GM18498 (cell line): ENCODE measurements at regions not wholly inside any gene's neighbourhood (a gene's known extent, or its start where the extent isn't known, plus 50 kb on each side); places are given as distances from the start of the nearest gene placed in this dataset.

ENCODE experiments used
- ATAC-seq: cut with Tn5 transposase; IDR thresholded peaks from one replicate; pipeline ENCODE4 v1.9.1; 2021; ENCODE audit warnings: mild to moderate bottlenecking, moderate library complexity; ENCODE audit not compliant: unreplicated experiment

DNA sequence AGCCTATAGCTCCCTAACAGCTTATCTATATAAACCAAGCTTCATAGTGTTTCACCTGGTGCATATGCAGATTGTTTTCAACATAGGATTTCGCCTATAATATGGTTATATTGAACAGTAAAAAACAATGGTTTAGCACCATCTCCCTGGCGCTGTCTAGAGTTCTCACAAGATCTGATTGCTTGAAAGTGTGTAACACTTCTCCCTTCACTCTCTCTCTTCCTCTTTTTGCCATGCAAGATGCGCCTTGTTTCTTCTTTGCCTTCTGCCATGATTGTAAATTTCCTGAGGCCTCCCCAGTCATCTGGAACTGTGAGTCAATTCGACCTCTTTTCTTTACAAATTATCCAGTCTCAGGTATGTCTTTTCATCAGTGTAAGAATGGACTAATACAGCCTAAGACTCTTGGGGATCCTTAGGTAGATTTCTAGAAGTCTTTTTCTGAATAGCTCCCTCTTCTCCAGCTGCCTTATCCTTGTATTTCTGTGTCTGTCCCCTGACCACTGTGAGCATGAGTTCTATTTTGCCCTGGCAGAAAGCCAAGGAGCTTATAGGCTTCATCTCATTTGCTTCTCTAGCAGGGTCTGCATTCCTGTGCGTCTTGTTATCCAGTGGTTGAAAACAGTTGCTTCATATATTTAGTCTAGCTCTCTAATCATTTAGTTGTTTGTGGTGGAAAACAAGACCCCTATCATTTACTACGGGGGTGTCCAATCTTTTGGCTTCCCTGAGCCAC is 401.6 kb downstream of the GPD2 start:
- no peak for ATAC-seq

DNA sequence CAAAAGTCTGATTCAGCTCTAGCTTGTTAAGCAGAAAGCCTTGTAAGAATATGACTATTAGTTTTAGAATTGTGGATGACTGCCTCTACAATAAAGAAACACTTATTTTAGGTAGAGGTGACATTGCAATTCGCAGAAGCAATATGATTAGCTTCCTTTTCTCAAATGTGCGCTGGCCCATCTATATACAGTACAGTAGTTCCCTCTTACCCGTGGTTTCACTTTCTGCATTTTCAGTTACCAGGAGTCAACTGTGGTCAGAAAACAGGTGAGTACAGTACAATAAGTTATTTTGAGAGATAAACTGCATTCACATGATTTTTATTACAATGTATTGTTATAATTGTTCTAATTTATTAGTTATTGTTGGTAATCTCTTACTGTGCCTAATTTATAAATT is 405.1 kb downstream of the GPD2 start:
- no peak for ATAC-seq

DNA sequence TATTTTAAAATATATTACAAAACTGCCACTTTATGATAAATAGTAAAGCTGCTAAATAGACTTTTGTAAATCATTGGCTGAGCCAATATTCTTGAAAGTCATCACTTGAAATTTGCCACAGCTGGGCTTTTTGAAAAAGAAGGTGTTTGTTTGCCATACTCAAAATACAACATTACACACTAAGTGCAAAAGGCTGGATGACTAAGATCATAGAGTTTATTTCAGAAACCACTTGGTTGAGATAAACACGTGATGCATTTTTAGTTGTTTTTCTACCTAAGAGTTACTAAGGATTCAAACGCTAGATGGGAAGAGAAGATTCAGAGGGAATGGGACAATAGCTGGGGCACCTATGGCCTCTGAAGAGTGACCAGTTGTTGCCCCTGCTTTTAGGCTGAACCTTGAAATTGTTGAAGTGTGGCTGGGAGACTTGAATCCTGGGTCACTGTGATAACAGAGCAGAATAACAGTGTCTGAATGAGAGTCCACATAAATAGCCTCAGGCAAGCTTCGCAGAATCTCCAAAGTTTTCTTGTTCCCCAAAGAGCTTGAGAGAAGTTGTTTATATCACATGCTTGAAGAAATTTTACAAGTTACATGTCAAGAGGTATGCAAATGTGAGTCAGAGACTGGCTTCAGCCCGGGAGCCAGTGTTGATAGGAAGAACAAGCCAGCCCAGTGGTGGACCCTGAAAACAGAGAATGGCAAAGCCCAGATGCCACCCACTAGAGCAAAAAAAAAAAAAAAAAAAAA is 409.8 kb downstream of the GPD2 start:
- no peak for ATAC-seq

DNA sequence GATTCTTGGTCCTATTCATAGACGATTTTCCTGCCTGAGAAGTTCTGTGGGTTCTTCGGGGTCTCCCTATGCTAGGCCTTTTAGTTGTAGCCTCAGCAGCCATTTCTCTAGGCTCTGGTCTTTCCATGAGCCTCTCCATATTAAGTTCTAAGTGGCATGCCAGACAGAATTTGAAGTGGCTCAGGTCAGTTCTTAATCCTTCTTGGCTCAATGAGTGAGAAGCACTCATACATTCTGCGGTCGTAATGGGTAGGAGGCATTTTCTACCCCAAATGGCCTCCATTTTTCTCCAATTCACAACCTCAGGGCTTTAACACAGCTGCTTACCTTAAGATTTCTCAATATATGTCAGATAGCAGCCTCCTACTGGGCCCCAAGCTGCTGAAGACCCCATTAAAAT is 405.3 kb upstream of the GALNT5 start:
- ATAC-seq: no peak

DNA sequence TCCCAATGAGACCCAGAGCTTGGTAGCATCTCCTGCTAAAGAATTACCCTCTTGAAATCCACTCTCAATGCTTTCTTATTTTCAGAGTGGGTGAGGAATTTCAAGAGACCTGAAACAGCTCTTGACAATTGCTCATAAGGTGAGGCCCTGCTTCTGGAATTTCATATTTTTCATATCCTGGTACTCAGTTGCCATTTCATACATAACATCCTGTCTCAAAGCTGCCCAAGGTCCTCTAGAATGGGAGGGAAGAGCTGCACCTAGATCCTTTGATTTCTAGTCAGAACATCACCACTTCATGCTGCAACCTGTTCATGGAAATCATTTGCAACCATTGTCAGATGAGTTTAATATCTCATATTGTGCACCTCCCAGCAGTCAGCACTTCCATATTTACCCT is 404.8 kb upstream of the GALNT5 start:
- ATAC-seq: no peak

DNA sequence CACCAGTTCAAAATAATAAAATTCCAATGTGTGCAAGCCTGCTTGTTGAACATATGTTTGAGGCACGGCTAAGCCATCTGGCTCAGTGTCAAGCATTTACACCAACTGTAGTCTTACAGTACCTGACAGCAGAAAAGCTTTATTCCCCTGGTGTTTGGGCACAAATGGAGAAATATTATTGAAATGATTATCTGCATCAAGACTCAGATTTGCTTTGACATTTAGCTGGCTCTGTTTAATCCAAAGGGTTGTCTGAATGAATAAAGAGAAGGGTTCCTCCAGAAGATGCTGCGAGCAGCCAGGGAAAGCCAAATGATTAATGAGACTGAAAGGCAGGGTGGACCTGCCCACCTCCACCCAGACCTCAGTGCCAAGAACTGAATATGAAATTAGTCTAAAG is 393.2 kb upstream of the GALNT5 start:
- ATAC-seq: no peak

DNA sequence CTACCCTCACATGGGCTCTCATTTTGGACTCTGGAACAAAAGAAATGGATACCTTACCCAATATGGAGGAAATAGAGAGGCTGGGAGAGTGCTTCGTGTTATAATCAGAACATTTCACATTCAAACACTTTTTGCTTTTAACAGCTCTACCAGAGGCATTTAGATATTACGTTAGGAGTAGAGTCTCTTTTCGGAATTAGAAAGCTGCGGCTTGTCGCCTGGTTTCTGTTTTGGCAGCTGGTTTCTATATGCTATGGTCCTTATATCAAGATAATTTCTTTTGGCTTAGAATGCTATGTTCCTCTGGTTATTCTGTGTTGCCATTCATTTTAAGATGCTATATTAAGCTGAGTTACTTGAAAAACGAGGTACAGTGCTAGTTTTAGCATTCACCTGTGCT is 392.8 kb upstream of the GALNT5 start:
- ATAC-seq: no peak

DNA sequence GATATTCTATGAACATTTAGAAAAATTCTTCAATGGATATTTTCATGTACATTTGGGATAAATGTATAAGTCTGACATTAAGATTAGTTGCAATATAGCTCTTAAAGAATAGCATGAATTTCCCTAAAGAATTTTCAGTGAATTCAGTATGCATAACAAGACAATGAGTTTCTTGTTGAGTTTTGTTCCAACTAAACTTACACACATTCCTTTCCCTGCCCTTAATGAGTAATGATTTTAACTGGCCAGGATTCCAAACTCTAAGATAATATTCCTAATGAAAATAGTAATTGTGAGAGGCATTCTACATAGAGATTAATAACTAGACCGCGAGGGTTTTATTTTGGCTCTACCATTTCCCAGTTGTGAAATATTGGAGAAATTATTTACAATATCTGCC is 390.3 kb upstream of the GALNT5 start:
- ATAC-seq: no peak

DNA sequence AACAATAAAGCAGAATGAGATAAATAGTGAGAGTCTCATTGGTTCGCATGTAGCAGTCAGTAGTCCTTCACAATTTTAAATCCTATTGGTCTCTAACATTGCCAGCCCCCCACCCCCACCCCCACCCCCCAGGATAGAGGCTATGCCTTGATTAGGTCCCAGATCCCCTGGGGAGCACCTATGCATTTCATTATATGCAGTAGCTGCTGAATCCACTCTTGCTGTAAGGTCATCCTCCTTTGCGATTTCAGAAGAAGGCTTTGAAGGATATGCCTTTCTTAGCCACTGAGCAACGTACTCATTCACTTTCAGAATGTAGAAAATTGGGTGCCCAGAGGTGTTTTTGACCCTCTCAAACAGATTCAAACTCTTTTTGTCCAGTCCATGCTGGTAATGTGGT is 382.8 kb upstream of the GALNT5 start:
- no peak for ATAC-seq

DNA sequence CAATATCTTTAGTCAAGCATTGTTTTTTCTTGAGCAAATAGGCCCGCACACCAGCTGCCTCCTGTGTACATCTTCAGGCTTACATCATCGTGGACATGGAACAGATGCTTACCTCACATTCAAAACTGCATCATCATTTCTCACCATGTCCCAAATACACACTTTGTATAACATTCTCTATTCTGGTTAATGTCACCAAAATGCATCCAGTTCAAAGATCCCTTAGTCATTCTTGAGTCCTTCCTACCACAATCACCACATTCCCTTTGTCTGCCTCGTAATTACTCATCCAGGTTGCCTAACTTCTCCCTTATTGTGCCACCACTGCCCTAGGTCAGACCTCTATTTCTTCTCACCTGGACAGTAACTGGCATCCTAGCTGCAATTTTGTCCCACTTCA is 373.7 kb upstream of the GALNT5 start:
- ATAC-seq: no peak

DNA sequence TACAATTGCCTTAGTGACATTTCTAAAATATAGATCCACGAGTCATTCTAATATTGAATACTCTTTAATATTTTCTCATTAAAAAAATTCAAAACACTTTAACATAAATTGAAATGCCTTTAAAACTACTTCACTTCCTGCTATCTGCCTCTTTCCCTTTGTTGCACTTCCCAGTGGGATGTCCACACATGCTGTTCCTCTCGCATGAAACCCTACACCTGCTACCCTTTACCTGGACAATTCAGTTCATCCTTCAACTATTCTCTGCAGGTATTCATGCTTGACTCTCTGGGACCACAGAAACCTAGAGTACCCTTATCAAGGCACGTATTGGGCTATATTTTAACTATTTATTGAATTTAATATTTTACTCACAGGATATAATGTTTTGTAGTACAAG is 373.3 kb upstream of the GALNT5 start:
- no peak for ATAC-seq

DNA sequence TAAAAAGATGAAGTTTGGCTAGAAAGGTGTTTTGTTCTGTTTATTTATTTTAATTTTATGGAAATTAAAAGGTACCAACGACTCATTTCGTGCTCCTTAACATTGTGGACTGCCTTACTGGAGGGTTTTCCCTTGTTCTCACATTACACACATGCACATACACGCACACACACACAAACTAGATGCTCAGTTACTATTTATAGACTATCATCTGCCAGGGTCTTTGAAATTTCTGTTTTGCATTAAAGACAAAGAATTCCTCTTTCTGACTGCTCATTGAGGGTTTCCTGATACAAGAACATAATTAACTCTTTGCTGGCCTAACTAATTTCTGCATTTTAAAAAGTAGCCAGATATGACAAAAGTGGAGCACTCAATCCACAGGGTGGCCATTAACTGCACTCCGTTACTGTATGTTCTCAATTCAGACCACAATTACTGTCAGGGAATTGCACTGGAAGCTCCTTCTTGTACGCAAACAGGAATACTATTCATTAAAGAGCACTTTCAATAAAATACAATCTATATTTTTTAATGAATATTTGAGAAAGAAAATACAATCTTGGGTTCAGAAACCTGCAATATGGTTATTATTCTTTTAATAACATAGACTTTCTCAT is 366.9 kb upstream of the GALNT5 start:
- ATAC-seq: no peak

DNA sequence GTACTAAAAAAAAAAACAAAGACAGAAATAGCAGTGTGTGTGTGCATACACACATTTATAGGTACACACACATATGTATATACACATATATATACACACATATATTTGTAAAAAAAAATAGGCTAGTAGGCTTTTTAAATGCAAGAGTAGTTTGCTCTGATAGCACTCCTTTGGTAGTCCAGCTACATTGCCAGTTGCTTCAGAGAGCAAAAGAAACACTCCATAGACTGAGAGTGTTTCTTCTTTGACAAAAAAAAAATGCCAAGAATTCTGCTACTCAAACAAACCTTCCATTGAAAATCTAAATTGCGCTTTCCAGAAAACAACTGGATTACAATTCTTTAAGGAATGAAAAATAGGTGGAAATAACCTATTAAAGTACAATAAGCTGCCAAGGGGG is 365.9 kb upstream of the GALNT5 start:
- ATAC-seq: no peak

DNA sequence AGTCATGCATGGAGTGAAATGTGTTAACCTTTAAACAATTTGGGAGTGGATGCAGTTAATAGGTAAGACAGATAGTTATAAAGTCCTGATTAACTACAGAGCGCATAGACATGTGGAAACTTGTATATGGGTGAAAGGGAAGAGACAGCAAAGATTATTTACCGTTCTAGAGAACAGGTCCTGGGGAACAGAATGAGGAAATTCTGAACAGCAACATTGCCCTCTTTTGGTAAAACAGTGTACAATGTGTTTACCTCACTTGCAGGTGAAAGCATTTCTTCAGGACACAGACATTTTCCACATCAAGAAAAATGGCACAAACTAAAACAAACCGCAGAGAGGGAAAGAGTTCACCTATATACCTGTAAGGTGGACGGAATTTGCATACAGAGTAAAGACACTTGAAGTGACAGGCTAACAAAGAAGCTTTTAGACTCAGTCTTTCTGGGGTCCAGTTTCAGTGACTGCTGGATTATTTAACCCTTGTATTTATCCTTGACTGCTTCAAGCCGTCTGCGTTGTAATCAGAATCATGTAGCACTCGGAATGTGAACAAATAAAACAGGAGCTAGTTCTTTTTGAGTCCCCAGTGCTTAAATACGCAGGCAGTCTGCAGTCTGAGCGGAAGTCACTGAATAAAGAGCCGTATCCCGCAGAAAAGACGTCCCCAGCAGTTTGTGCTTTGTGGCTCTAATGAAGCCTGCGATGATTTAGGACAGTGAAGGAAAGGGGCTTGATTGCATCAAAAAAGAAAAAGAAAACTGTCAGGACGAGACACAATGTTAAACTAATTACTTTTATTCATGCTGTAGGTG is 364.8 kb upstream of the GALNT5 start:
- ATAC-seq: peak; percentile 54

DNA sequence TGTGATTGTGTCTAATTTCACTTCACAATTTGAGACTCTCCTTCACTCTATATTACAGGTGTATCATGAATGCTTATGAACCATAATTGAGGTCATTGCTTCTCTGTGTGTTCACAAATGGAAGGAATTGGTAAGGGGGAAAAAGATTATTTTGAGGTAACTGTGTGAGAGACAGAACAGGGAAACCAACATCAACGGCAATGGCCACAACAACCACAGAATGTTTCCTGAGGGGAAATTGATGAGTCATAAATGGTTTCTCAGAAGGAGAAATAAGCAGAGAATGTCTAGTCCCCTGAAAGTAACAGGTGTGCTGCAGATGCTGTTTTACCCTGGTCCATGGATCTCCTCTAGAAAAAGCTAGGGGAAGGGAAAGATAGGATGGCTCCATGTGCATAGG is 361.2 kb upstream of the GALNT5 start:
- peak; percentile 95 for ATAC-seq

DNA sequence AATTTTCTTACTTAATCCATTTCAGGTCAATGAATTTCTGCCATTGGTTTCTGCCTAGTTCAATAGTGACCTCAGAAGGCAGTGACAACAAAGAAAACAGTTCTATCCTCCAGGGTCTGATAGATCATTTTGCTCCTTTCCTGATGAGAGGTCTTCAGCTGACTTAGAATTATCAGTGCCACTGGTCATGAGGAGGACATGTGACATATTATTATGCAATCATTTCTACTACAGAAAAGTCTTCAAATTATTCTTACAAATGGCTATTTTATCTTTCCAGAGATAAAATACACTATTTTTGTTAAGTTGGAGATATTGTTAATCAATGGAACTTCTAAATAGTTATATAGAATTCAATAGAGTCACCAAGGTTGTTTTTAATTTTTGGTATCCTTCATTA is 360.0 kb upstream of the GALNT5 start:
- ATAC-seq: no peak

DNA sequence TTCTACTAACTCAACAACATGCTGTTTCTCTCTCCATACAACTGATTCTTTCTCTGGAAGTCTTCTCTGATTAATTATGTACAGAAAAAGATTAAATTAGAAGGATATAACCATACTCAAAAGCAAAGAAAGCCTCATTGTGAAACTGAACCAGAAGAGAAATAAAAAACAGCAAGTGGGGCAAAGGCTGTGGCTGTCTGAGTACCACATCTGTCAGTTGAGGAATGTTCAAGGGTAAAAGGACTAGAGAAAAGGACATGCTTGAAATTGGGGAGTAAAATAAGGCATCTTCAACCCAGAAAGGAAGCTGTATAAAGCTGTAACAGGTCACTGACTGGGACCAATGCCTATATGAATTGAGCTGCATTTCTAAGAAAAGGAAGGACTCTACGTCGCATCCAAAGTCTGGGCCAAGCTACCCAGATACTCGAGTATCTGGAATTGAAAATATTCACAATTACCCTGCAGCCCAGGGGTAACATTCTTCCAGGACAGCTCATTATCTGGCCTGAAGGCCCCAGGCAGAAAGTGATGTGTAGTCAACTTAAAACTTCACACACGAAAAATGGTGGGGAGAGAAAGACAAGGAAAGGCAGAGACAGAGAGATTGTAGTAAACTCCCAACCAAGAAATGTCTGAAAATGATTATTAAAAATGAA is 356.0 kb upstream of the GALNT5 start:
- ATAC-seq: no peak

DNA sequence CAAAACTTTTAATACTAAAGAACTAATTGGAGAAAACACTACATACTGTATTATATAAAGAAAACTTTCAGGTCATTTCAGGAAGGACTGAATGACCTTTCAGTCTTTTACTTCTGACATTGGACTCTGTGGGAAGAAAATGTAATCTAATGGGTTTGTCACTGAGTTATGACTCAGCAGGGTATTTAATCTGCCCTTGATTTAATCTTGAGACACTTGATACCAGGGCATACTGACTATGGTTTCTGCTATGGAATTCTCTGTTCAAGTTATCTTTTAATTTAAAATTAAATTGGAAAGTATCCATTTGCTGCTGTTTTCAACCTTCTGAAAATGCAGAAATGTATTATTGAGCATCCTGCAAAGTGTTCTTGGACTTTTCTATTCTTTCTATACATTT is 354.2 kb upstream of the GALNT5 start:
- no peak for ATAC-seq

DNA sequence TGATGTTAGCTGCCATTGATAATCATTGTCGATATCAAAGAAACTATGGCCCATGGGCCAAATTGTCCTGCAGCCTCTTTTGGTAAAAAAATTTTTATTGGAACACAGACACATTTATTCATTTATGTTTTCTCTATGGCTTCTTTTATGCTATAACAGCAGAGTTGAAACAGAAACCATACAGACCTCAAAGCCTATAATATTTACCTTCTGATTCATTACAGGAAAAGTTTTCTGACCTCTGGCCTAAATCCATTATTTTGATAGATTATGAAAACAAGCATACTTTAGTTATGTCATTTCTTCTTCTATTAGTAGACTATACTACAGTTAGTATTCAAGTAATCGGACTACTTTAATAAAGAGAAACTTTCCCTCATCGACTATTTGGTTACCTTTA is 349.7 kb upstream of the GALNT5 start:
- peak; percentile 81 for ATAC-seq

DNA sequence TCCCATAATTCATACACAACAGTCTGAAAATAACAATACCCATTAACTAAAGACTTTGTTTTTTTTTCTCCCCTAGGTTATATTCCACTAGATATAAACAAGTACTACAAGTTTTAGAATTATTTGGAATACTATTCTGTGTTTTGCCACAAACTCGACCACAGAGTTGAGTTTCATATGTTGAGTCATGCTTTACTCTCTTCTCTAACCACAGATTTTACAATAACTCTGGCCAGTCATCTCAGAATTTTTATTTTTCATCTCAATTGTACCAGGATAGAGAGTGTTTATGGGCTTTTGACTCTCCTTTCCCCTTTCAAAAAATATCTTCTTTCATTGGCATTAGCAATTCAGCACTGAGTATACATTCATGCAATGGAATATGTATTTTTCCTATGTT is 348.7 kb upstream of the GALNT5 start:
- ATAC-seq: peak; percentile 81

DNA sequence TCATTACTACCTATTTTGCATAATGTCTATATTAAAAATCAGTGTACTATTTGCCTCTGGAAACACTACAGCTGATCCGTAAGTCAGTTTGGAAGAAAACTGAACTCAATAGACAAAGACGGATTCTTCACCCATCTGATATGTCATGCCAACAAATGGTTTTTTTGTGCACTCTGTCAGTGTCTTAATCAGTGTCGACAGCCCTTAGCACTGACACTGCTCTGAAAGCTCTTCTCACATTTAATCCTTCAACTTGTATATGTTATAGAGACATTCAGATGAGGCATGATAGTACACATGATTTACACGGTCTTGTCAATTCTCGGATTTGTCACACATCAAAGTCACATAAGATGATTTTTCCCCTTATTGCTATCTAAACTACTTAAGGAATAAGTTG is 347.5 kb upstream of the GALNT5 start:
- no peak for ATAC-seq
